HFFc6 (cell line): ENCODE measurements at regions not wholly inside any gene's neighbourhood (a gene's known extent, or its start where the extent isn't known, plus 50 kb on each side); places are given as distances from the start of the nearest gene placed in this dataset.

Source experiments
- DNase-seq: peaks from one replicate; pipeline ENCODE4 v3.0.0-alpha.2; 2018
- H3K27ac Mint-ChIP-seq: 2 replicates; pipeline ENCODE4 v1.8.0; 2020; ENCODE audit warnings: mild to moderate bottlenecking, mixed read lengths
- H3K27me3 Mint-ChIP-seq: 2 replicates; pipeline ENCODE4 v1.8.0; 2021; ENCODE audit warnings: mild to moderate bottlenecking, moderate library complexity, mixed read lengths; ENCODE audit not compliant: insufficient read depth
- H3K36me3 Mint-ChIP-seq: 2 replicates; pipeline ENCODE4 v1.8.0; 2021; ENCODE audit warnings: low read depth, mixed read lengths
- H3K4me1 Mint-ChIP-seq: 2 replicates; pipeline ENCODE4 v1.8.0; 2020; ENCODE audit warnings: low read depth, mixed read lengths
- H3K4me3 Mint-ChIP-seq: 2 replicates; pipeline ENCODE4 v1.8.0; 2020; ENCODE audit warnings: mild to moderate bottlenecking, moderate library complexity, mixed read lengths
- H3K9me3 Mint-ChIP-seq: 2 replicates; pipeline ENCODE4 v1.8.0; 2020; ENCODE audit warnings: mild to moderate bottlenecking, mixed read lengths
- CTCF ChIP-seq: fragments of 200-600 bp; sonication (generic); IDR thresholded peaks from 2 replicates; pipeline ENCODE4 v1.5.0; 2021; ENCODE audit warnings: antibody characterized with exemption, mild to moderate bottlenecking

- Mint-ChIP-seq H3K36me3 (no peaks in the 10 kb centered on the region), H3K27ac (no peak overlapping the region), H3K4me3 (no peak overlapping the region), H3K27me3 (no peaks in the 10 kb centered on the region; the same call in none of the 2 replicates), H3K9me3 (no peaks in the 10 kb centered on the region), H3K4me1 (no peaks in the 10 kb centered on the region)
- peak; percentile 34; the same call in 1 of the 2 replicates for TF ChIP-seq CTCF
- DNase-seq: no peak
Measured at GRCh38 chr7:113404245-113404644, 285.9 kb upstream of the SMIM30 start.

GRCh38 chr7:113402482-113402881 is 284.1 kb upstream of the SMIM30 start:
- H3K27me3 Mint-ChIP-seq: no peaks in the 10 kb centered on the region; the same call in none of the 2 replicates
- no peak for TF ChIP-seq CTCF
- no peak overlapping the region for H3K27ac Mint-ChIP-seq
- DNase-seq: no peak
- no peak overlapping the region for H3K4me3 Mint-ChIP-seq
- H3K36me3 Mint-ChIP-seq: no peaks in the 10 kb centered on the region
- no peaks in the 10 kb centered on the region for H3K4me1 Mint-ChIP-seq
- no peaks in the 10 kb centered on the region for H3K9me3 Mint-ChIP-seq

GRCh38 chr7:113402005-113402404 is 283.7 kb upstream of the SMIM30 start:
- Mint-ChIP-seq H3K27me3 (no peaks in the 10 kb centered on the region; the same call in none of the 2 replicates), H3K36me3 (no peaks in the 10 kb centered on the region), H3K4me3 (no peak overlapping the region), H3K4me1 (no peaks in the 10 kb centered on the region), H3K9me3 (no peaks in the 10 kb centered on the region), H3K27ac (no peak overlapping the region)
- DNase-seq: no peak
- no peak for TF ChIP-seq CTCF

GRCh38 chr7:113394856-113395255 is 276.5 kb upstream of the SMIM30 start:
- H3K27ac Mint-ChIP-seq: no peak overlapping the region
- no peak for DNase-seq
- H3K27me3 Mint-ChIP-seq: peaks cover under 1% of the 10 kb centered on the region; the same call in 1 of the 2 replicates
- H3K4me1 Mint-ChIP-seq: no peaks in the 10 kb centered on the region
- H3K36me3 Mint-ChIP-seq: no peaks in the 10 kb centered on the region
- H3K9me3 Mint-ChIP-seq: no peaks in the 10 kb centered on the region
- no peak overlapping the region for H3K4me3 Mint-ChIP-seq
- no peak for TF ChIP-seq CTCF

GRCh38 chr7:113392841-113393540 is 274.6 kb upstream of the SMIM30 start:
- no peak for TF ChIP-seq CTCF
- peaks cover 2% of the 10 kb centered on the region; the same call in 1 of the 2 replicates for H3K27me3 Mint-ChIP-seq

More at GRCh38 chr7:113392841-113393540, 274.6 kb upstream of the SMIM30 start:
- Mint-ChIP-seq H3K27ac (no peak overlapping the region), H3K4me3 (no peak overlapping the region), H3K36me3 (no peaks in the 10 kb centered on the region), H3K4me1 (no peaks in the 10 kb centered on the region), H3K9me3 (no peaks in the 10 kb centered on the region)
- no peak for DNase-seq
